NOMO-1 (cell line): ENCODE measurements at regions not wholly inside any gene's neighbourhood (a gene's known extent, or its start where the extent isn't known, plus 50 kb on each side); places are given as distances from the start of the nearest gene placed in this dataset.
"Not testable (repeated sequence)": the region's sequence is repeated elsewhere in the genome, so short reads cannot be mapped to it uniquely, and the experiment has no call there.

Experiments used
- DNase-seq, 2 experiments: peaks; one replicate each; lab custom pipeline; 2025; ENCODE audit not compliant: unreplicated experiment in 2 of 2; lab: John Stamatoyannopoulos, UW

DNA sequence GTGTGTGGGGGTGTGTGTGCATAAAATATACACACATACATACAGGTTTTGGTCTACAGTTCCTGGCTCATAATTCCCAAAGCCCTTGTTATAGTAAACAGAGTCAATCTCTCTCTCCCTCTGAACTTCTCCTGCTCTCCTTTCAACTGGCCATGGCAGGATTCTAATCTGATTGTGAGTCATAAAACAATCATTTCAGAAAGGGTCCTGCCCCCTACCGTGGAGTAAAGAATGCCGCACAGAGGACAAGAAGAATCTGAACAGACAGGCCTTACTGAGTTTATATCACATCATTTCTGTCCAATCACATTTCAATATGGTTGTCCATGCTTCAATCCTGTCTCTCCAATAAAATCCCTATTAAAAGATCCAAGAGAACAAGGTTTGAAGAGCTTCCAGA lies 416.9 kb downstream of the FRK start:
- DNase-seq: no peak

DNA sequence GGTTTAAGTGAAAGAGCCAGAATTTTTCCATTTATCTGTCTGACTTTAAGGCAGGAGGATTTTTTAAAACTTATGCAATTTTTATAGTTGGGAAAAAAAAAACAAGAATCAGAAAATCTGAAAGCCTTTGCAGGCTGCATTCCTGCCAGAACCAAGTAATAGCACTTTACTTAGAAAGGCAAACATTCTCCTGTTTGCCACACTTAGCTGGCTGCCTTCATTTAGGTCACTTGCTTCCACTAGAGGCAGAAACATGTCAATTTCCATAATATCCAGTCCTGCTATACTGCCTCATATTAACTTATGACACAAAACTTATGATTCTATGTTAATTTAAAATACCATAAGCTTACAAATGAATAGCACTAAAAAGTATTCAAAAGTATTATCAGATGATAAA lies 425.8 kb downstream of the FRK start:
- no peak for DNase-seq

DNA sequence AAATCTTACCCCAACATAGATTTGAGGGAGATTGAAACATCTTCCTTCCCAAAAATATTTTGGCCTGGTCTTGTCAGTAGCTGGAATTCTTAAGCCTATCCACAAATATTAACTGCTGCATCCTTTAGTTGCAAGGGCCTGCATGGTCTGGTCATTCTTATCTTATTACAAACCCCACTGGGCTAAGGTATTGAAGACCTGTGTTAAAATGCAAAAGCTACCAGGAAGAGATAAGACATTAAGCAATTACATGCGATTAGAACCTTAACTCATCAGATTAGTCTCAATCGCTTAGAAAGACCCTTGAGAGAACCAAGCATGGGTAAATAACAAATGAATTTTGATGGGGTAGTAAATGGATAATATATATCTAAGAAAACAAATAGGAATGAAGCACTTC lies 426.6 kb downstream of the FRK start:
- no peak for DNase-seq

DNA sequence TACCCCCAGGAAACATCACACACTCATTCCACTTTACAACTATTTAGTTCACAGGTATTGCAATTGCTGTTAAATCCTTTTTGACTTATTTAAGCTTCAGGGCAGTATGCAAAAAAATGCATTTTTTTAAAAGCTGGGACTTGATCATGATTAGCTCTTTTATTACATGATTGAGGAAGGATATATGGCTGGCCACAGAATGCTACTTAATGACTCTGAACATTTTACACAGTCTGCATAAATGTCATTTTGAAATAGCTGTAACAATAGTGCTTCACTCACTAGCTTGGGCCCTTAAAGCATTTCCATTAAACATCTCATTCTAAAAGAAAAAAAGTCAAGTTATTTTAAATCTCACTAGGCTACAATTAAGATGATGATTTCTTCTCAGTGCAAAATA lies 429.7 kb downstream of the FRK start:
- DNase-seq: no peak

DNA sequence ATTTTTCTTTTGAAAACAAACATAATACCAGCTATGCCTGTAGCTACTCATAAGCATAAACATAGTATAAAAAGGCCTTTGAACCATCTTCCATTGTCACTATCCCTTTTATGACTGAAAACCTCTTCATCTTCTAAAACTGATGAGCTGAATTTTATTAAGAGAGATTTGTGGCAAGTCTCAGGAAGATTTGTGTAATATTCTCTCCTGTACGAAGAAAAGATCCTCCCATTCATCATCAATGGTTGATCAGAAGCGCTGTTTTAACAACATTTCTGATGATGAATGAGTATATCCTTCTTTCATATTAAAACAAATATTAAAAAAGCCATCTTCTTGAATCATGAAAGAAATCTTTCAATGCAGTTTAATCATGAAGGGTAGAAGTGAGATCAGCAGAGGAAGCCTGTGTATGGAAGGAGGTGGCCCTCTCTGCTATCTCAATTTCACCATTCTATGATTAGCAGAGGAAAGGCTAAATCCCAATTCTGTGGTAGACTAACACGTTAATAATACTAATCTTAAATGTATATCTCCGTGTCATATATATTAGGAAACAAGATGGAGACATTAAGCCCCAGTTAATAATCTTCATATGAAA lies 430.2 kb downstream of the FRK start:
- DNase-seq: no peak

DNA sequence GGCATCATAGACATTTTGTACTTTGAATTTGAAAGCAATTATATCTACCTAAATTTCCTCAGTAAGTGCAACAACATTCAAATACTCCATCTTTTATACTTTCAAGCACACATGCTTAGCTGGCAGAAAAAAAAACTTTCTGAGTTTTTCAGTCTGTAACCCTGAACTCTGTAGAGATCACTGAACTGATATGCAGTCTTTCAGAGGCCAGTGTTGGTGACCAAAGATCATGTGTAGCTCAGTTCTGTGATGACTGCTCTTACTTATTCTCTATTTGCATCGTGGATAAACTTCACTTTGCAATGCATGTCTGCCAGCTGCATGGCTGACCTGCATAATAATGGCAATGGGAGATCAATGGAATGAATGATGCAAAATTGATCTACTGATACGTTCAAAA lies 431.3 kb downstream of the FRK start:
- DNase-seq: no peak

DNA sequence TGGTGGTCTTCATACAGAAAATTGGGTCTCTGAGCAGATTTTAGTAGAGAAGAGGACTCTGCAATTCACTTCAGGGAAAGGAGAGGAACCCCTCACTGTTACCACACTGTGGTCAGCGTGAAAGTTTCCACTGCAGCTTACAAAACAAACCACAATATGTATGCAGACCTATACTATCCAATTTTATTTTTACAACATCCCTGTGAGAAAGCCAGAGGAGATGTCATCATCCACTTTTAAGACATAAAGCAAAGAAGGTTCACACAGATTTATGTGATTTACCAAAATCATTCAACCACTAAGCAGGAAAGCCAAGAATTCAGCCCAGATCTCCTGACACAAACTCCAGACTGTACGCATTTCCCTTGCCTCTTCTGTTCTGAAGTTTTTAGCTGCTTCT lies 442.4 kb downstream of the FRK start:
- DNase-seq: peak in 1 of 2 experiments; percentile 6

DNA sequence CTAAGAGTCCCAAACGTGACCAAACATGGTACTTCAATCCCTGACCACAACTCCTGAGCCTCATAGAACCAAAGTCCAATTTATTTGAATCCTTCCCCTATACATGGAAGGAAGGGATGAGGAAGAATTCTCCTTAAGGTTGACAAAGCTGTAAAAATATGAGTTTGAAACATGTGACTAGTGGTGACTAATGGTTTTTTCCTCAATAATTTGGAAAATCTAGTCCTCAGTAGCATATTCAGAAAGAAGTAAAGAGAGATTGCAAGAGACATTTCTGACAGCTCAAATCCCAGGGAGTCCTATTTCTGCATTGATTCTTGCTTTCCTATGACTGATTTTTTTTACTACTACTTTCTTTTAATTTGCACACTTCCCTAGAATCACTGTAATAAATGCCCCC lies 443.7 kb downstream of the FRK start:
- DNase-seq: no peak

DNA sequence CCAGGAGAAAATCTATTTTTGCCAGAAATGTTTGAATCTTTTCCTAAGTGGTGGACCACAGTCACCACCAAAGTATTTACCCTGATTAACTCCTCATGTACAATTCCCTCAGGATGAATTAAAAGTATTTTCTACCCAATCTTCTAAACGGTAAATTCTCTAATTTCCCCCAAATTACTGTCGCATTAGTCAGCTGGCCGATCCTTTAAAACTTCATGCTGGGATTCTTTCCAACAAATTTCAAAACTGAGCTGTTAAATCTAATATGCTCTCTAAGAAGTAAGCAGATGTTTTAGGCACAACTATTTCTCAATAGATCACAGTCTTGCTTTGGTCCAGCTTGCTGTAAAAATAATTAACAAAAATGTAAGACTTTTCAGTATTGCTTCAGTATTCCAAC lies 447.2 kb downstream of the FRK start:
- DNase-seq: no peak

DNA sequence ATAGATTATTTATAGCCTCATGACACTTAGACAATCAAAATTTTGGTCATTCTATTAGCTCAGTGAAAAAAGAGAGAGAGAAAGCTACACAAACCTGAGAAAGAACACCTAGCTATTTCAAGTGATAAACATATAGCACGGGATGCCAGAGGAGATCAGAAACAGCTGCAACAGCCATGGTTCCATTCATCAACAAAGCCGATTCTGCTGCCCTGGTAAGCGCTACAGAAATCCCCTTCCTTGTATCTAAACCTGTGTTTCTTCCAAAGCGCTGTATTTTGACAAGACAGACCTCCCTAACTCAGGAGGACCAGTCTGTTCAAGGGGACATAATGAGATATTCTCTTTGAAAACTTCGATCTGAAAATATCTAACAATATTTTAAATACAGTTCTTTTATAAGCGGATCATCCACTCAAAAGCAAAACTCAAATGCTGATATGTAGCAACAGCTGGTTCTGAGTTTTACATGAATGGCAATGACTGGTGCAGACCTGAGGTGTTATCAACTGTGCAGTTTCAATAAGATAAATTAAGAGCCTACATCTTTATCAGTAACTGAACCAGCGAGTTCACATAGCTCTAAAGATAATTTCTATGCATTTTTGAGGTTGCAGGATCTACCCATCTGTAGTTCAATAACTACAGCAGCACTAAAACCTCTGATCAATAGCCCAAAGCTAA lies 447.8 kb downstream of the FRK start:
- DNase-seq: no peak

DNA sequence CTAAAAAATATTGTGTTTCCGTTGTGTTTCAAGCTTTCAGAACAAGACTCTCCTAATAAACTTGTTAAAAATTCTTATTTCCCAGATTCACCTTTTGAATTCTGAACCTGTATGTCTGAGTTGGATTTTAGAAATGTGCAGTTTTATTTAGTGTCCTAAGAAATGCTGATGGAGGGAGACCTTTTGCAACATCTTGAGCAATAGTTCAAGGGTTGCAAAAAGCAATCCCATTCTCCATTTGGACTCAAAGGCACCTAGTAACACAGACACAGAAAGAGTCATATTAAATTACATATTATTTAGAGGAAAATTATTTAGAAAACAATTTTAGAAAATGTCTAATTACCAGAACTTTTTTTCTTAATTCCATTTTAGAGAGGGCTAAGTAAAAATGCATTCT lies 448.5 kb downstream of the FRK start:
- DNase-seq: no peak

DNA sequence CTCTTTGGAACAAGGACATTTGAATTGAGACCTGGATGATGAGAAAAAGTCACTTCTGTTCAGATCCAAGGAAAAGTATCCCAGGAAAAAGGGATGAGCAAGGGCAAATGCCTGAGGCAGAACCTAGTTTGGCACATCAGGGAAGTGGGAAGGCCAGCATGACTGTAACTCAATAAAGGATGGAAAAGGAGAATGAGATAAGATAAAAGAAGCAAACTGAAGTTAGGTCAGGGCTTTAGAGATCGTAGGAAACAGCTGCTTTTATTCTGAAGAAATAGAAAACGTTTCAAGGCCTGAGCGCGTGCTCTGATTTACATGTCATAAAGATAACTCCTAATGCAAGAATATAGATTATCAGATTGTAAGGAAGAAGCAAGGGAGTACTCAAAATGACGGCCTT lies 450.0 kb downstream of the FRK start:
- no peak for DNase-seq

DNA sequence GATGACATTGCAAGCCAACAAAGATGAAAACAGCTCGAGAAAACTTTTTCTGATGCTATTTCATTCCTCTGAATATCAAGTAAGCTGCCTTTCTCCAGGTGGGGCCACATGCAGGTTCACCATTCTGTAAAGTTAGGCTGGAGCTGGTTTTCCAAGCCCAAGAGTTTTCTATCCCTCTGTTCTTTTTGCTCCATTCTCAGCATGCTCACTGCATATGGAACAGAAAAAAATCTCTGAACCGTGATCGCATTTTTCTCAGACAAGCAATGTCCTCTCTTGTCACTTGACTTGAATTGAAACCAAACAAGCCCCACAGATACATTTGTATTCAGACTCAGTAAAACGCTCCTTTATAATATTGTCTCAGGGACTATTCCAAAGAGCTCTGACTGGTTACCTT lies 451.6 kb downstream of the FRK start:
- no peak for DNase-seq

DNA sequence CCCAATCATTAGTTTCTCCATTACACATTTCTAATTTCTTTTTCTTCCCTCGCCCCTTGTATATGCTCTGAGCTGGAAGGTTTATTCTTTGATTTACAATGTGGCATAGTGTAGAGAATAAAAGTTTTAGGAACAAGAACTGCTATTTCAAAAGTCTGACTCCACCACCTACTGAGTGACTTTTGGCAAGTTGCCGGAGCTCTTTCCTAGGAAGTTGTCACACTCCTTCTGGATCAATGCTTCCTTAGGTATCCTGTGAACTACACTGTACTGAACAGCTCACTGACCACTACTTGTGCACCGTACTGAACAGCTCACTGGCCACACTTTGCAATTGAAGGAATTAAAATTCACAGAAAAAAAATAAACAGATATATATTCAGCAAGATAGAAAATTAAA lies 458.2 kb downstream of the FRK start:
- no peak for DNase-seq

DNA sequence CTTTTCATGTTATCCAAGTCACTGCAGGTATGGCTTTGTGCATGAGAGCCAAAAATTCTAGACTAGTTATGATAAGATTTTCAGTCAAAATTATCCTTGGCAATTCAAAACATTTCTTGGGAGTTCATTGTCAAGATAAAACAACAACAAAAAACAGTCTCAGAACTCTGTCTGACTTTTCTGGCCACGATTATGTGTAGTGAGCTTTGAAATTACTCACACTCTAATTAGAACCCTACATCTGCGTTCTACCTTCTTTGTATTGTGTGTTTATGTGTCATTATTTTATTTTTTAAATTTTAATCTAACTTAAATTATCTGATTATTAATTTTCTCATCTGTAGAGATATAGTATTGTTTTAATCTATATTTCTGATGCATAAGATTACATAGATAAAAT lies 459.2 kb downstream of the FRK start:
- no peak for DNase-seq

DNA sequence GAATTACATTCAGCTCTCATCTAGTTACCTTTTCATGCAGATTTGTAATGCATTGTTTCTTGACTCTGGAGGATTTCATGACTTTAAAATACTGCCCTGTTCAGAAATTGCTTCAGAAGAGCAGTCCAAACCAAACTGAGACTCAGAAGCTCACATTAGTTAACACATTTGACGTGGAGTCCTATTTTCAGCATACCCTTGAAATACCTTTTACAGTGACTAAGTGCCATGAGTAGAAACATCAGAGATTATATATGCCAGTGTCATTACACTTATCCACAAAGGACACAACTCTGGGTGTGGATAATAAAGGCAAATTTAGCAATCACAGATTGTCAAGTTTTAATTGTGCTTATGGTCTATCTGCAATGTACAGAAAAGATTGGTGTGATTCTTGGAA lies 459.6 kb downstream of the FRK start:
- DNase-seq: no peak

DNA sequence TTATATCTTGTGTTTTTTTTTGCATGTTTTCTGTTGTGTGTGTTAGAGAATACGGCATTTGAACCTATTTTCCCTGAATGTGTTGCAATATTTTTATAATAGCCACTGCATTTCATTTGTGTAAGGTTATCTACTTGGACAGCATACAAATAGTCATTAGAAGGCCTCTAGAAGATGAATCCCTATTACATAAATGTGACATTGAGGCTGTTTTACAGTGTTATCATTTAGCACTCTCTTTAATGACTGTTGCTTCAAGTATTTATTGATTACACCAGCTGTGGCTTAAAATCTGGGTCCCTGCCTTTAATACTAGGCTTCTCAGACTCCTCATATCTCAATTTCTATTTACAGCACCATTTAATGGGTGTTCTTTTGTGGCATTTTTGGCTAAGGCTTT lies 465.8 kb downstream of the FRK start:
- DNase-seq: no peak

DNA sequence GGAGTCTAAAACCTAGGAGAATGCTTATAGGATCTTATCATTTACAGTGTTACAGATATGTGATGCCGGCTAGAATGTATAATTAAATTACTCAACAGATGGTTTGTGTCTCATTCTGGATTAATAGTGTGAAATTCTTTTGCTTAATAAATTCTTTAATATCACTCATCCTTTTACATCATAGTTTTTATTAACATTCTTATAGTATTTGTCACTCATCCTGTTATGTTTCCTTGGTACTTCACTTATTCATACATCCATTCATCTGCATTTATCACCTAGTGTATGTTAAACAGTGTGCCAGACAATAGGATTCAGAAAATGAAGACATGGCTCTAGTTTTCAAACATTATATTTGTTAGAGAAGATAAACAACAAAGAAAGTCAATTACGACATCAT lies 468.7 kb downstream of the FRK start:
- DNase-seq: no peak

DNA sequence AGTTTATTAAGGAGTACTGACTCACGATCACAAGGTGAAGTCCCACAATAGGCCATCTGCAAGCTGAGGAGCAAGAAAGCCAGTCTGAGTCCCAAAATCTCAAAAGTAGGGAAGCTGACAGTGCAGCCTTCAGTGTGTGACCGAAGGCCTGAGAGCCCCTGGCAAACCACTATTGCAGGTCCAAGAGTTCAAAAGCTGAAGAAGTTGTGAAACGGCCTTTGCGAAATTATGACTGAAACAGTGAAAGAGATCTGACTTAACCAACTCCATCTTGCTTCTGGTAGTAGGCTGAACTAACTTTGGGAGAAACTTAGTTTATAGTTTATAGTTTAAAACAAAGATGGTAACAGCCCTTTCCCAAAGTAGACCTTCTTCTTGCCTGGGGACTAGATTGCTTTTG lies 471.6 kb downstream of the FRK start:
- not testable (repeated sequence) for DNase-seq

DNA sequence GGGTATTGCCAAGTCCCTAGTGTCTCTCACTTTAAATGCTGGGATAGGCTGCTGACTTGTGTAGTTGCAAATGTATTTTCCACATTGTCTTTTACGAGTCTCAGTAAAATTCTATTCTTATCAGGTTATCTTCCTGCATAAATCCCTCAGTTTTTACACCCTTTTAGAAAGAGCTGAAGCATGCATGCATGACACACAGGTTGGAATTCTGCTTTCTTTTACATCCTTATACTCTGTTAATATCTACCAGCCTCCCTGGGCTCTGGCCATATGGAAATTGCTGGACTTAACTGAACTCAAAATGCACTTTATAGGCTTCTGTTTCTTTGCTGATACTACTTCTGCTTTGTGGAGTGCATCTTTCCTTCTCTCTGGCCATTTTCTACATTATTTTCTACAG lies 477.4 kb downstream of the FRK start:
- no peak for DNase-seq

DNA sequence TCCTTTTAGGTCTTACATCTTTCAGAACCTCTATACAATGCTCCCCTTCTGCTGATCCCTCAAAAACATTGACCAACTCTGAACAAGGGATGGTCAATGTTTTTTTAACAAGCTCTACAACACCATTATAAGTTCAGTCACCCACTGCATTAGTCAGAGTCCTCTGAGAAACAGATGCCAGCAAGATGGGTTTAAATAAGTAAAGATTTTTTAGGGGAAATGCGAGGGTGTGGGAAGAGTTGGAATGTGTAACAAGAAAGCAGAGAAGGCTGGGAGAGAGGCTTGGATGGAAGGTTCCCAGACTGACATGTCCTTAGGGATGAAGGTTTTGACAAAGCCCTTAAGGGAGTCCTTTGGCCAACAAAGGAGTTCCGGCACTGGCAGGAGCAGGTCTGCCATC lies 478.3 kb downstream of the FRK start:
- no peak for DNase-seq

DNA sequence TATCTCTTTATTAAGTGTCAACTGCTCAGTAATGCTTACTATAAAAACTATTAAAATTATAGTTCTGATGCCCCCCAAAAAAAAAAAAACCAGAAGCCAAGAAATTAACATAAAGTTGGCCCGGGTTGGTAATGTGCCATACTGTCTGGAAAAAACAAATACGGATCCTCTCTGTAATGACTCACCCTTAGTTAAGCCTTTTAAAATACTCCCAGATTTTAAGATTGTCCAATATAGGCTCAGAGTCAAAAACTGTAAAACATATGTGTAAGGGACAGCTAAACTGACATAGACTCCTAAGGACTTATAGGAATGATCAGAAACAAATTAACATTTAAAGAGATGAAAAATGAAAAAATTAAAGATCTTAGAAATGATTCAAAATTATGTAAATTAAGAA lies 481.1 kb downstream of the FRK start:
- not testable (repeated sequence) for DNase-seq

DNA sequence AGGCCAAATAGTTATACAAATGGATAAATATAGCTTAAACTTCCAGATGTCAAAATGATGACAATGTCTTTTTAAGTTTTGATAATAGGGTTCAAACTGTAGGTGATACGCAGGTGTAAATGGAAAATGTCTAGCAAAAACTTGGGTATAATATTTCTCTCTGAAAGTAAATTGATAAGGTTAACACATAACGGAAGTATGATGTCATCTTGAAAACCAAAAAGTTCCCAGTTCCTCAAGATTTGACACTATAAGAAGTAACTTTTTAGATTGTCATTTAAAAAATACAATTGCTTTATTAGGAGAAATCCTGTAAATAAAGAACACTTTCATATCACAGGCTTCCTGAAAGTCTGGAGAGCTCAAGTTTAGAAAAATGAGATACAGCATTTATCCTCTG lies 483.4 kb downstream of the FRK start:
- DNase-seq: no peak
